MM.1S (cell line): ENCODE measurements at regions not wholly inside any gene's neighbourhood (a gene's known extent, or its start where the extent isn't known, plus 50 kb on each side); places are given as distances from the start of the nearest gene placed in this dataset.

ENCODE experiments used
- DNase-seq: peaks from one replicate; pipeline ENCODE4 v3.0.0-alpha.2; 2015
- H2AFZ ChIP-seq: fragments of 300-600 bp; sonication (generic); 2 replicates; pipeline ENCODE4 v1.6.0; 2016; ENCODE audit warnings: antibody characterized with exemption, low read length
- H3F3A ChIP-seq: fragments of 300-600 bp; sonication (generic); 2 replicates; pipeline ENCODE4 v1.6.1; 2016; ENCODE audit warnings: mild to moderate bottlenecking, antibody characterized with exemption, low read length, moderate library complexity, mixed read lengths; ENCODE audit not compliant: insufficient read depth
- H3K27ac ChIP-seq: fragments of 300-600 bp; sonication (generic); 2 replicates; pipeline ENCODE4 v1.5.1; 2016; ENCODE audit warnings: mild to moderate bottlenecking, low read length
- H3K27me3 ChIP-seq: fragments of 300-600 bp; sonication (generic); replicated peaks from 2 replicates; pipeline ENCODE4 v1.6.0; 2016; ENCODE audit warnings: low read length; ENCODE audit not compliant: insufficient read depth
- H3K36me3 ChIP-seq: fragments of 300-600 bp; sonication (generic); replicated peaks from 2 replicates; pipeline ENCODE4 v1.6.1; 2016; ENCODE audit warnings: mild to moderate bottlenecking, low read length, mixed read lengths; ENCODE audit not compliant: insufficient read depth
- H3K4me1 ChIP-seq: fragments of 300-600 bp; sonication (generic); 2 replicates; pipeline ENCODE4 v1.6.1; 2016; ENCODE audit warnings: low read length, mixed read lengths
- H3K4me2 ChIP-seq: fragments of 300-600 bp; sonication (generic); 2 replicates; pipeline ENCODE4 v1.6.0; 2016; ENCODE audit warnings: low read depth, low read length
- H3K4me3 ChIP-seq: fragments of 300-600 bp; sonication (generic); 2 replicates; pipeline ENCODE4 v1.5.1; 2016; ENCODE audit warnings: low read length, mixed read lengths
- H3K79me2 ChIP-seq: fragments of 300-600 bp; sonication (generic); 2 replicates; pipeline ENCODE4 v1.6.1; 2016; ENCODE audit warnings: mixed run types, low read length, mixed read lengths
- H3K9ac ChIP-seq: fragments of 300-600 bp; sonication (generic); 2 replicates; pipeline ENCODE4 v1.6.1; 2016; ENCODE audit warnings: low read length, mixed read lengths
- H3K9me2 ChIP-seq: fragments of 300-600 bp; sonication (generic); replicated peaks from 2 replicates; pipeline ENCODE4 v1.6.1; 2016; ENCODE audit warnings: mild to moderate bottlenecking, low read length, mixed read lengths; ENCODE audit not compliant: insufficient read depth
- H3K9me3 ChIP-seq: fragments of 300-600 bp; sonication (generic); replicated peaks from 2 replicates; pipeline ENCODE4 v1.6.1; 2016; ENCODE audit warnings: mild to moderate bottlenecking, low read length, mixed read lengths; ENCODE audit not compliant: insufficient read depth
- H4K20me1 ChIP-seq: fragments of 300-600 bp; sonication (generic); 2 replicates; pipeline ENCODE4 v1.6.1; 2016; ENCODE audit warnings: mild to moderate bottlenecking, low read length, moderate library complexity, mixed read lengths; ENCODE audit not compliant: insufficient read depth
- EZH2 ChIP-seq: fragments of 300-600 bp; sonication (generic); optimal IDR thresholded peaks from 2 replicates; pipeline ENCODE3; 2017; ENCODE audit warnings: low read depth, mild to moderate bottlenecking, antibody characterized with exemption, low read length, mixed read lengths
- EZH2phosphoT487 ChIP-seq: fragments of 300-600 bp; sonication (generic); IDR thresholded peaks from 2 replicates; pipeline ENCODE4 v1.6.1; 2018; ENCODE audit warnings: antibody characterized with exemption, low read length
- TF ChIP-seq, protein P1 (sequence below): fragments of 300-600 bp; sonication (generic); IDR thresholded peaks from 2 replicates; pipeline ENCODE4 v1.5.1; 2016; ENCODE audit warnings: antibody characterized with exemption, low read length, mixed read lengths

DNA sequence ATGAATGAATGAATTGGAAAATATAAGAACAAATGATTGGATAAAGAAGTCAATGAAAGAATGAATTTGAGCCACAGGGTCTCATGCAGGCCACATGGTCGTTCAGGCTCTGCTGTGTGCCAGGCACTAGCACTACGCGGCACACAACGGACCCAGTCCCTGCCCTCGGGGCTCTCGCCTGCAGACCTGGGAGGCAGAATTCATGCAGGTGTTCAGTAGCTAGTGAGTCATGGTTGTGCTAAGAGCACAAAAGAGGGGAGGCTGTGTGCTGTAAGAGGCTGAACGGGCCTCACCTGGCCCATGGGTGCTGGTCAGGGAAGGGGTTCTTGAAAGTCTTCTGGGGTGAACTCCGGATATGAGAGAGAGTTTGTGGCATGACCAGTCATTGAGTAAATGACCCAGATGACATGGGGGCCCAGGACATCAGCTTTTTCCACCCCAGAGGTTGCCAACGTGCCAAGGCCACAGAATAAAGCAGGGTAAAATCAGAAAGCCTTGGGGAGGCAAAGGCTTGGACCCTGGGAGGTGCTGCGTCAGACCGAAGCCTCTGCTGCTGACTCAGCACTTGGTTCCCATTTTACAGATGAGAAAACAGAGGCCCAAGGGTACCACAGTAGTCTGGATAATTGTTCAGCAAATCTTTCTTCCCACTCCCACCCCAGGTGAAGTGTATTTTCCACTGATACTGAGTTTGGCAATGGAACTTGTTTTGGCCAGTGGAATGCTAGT lies 264.3 kb upstream of the MVB12B start:
- H3F3A ChIP-seq = no peaks in the 10 kb centered on the region
- H3K27me3 ChIP-seq = peaks cover 23% of the 10 kb centered on the region
- no peak overlapping the region for H3K9ac ChIP-seq
- no peak overlapping the region for H3K4me3 ChIP-seq
- no peaks in the 10 kb centered on the region for H3K79me2 ChIP-seq
- no peak for DNase-seq
- no peaks in the 10 kb centered on the region for H4K20me1 ChIP-seq
- TF ChIP-seq EZH2phosphoT487 = no peak
- TF ChIP-seq, protein P1, sequence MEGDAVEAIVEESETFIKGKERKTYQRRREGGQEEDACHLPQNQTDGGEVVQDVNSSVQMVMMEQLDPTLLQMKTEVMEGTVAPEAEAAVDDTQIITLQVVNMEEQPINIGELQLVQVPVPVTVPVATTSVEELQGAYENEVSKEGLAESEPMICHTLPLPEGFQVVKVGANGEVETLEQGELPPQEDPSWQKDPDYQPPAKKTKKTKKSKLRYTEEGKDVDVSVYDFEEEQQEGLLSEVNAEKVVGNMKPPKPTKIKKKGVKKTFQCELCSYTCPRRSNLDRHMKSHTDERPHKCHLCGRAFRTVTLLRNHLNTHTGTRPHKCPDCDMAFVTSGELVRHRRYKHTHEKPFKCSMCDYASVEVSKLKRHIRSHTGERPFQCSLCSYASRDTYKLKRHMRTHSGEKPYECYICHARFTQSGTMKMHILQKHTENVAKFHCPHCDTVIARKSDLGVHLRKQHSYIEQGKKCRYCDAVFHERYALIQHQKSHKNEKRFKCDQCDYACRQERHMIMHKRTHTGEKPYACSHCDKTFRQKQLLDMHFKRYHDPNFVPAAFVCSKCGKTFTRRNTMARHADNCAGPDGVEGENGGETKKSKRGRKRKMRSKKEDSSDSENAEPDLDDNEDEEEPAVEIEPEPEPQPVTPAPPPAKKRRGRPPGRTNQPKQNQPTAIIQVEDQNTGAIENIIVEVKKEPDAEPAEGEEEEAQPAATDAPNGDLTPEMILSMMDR = no peak
- TF ChIP-seq EZH2 = no peak
- H3K4me1 ChIP-seq = no peaks in the 10 kb centered on the region
- H3K9me2 ChIP-seq = no peaks in the 10 kb centered on the region
- no peaks in the 10 kb centered on the region for H3K36me3 ChIP-seq
- H3K4me2 ChIP-seq = no peak overlapping the region
- no peaks in the 10 kb centered on the region for H3K9me3 ChIP-seq
- H3K27ac ChIP-seq = no peak overlapping the region
- H2AFZ ChIP-seq = no peak overlapping the region

DNA sequence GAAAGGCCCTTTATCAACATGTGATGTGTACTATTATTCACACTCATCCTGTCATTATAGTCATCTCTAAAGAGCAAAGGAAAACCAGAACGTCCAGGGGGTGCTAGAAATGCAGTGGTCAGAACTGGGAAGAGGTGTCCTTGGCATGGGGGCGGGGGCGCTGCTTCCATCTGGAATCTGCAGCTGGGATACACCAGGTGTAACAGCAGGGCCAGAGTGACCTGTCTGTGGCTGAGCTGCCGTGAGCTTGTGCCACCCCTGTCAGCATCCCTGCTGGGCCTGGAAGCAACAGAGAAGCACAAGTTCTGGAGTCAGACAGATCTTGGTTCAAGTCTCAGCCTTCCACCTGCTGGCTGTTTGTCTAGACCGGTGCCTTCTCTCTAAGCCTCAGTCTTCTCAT lies 263.3 kb upstream of the MVB12B start:
- Histone ChIP-seq H4K20me1 (no peaks in the 10 kb centered on the region), H3K4me1 (no peaks in the 10 kb centered on the region), H3K79me2 (no peaks in the 10 kb centered on the region), H3K9me2 (no peaks in the 10 kb centered on the region), H2AFZ (no peak overlapping the region), H3K4me2 (no peak overlapping the region), H3K27ac (no peak overlapping the region), H3K4me3 (no peak overlapping the region), H3K36me3 (no peaks in the 10 kb centered on the region), H3K27me3 (peaks cover 13% of the 10 kb centered on the region), H3K9me3 (no peaks in the 10 kb centered on the region), H3F3A (no peaks in the 10 kb centered on the region), H3K9ac (no peak overlapping the region)
- DNase-seq = no peak
- TF ChIP-seq EZH2 = no peak
- TF ChIP-seq, protein P1 = no peak
- no peak for TF ChIP-seq EZH2phosphoT487

DNA sequence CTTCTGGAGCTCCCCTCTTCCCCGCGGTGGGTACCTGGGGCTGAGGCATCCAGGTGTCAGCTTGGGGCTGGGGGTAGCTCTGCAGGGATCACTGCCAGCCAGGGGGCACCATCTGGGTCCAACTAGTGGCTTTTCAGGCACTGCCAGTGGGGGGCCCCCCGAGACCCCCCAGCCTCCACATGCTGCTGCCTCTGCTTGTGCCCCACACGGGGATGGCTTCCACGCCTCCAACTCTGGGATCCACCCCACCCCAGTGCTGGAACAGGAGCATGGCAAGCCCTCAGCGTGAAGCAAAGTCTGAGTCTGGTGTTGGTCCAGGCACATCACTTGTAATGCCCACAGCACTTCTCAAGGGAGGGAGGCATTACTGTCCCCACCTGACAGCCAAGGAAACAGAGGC lies 260.5 kb upstream of the MVB12B start:
- H3K36me3 ChIP-seq = no peaks in the 10 kb centered on the region
- no peaks in the 10 kb centered on the region; the same call in 1 of the 2 replicates for H3K27me3 ChIP-seq
- H3F3A ChIP-seq = no peaks in the 10 kb centered on the region
- H3K9me2 ChIP-seq = no peaks in the 10 kb centered on the region
- H2AFZ ChIP-seq = no peak overlapping the region
- H3K4me3 ChIP-seq = no peak overlapping the region
- H3K4me1 ChIP-seq = no peaks in the 10 kb centered on the region
- H3K4me2 ChIP-seq = no peak overlapping the region
- H3K9me3 ChIP-seq = no peaks in the 10 kb centered on the region
- H4K20me1 ChIP-seq = no peaks in the 10 kb centered on the region
- H3K79me2 ChIP-seq = no peaks in the 10 kb centered on the region
- H3K27ac ChIP-seq = no peak overlapping the region
- DNase-seq = no peak
- TF ChIP-seq EZH2phosphoT487 (no peak), EZH2 (no peak)
- TF ChIP-seq, protein P1 = no peak
- no peak overlapping the region for H3K9ac ChIP-seq
